ENCODE measurements at regions not wholly inside any gene's neighbourhood (a gene's known extent, or its start where the extent isn't known, plus 50 kb on each side); places are given as distances from the start of the nearest gene placed in this dataset.
A peak's percentile ranks its signal among the peaks of the same experiment; 100 is the strongest.

GRCh38 chr12:63326260-63326659 lies 175.3 kb upstream of the AVPR1A start:
- Histone ChIP-seq H3K36me3 (ENCODE audit: control insufficient read depth, insufficient read depth, low read length) (no peaks in the 10 kb centered on the region), H3K4me3 (ENCODE audit: low read depth, low read length) (no peak overlapping the region), H3K27me3 (ENCODE audit: control insufficient read depth, insufficient read depth, low read length) (no peaks in the 10 kb centered on the region)
- TF ChIP-seq CTCF (IDR thresholded peaks at IDR 0.05; ENCODE audit: insufficient read depth, low read length, severe bottlenecking) = no peak
- no peak for FAIRE-seq
- no peak for DNase-seq (ENCODE audit: low read depth)

- DNase-seq (ENCODE audit: low read depth) = no peak
- H3K27me3 ChIP-seq (ENCODE audit: control insufficient read depth, insufficient read depth, low read length) = no peaks in the 10 kb centered on the region
- no peak for TF ChIP-seq CTCF (IDR thresholded peaks at IDR 0.05; ENCODE audit: insufficient read depth, low read length, severe bottlenecking)
- FAIRE-seq = no peak
- H3K36me3 ChIP-seq (ENCODE audit: control insufficient read depth, insufficient read depth, low read length) = no peaks in the 10 kb centered on the region
- H3K4me3 ChIP-seq (ENCODE audit: low read depth, low read length) = no peak overlapping the region
Measured at GRCh38 chr12:63325757-63326156, 174.8 kb upstream of the AVPR1A start.

GRCh38 chr12:63323942-63324341 lies 172.9 kb upstream of the AVPR1A start:
- H3K4me3 ChIP-seq (ENCODE audit: low read depth, low read length) = no peak overlapping the region
- DNase-seq (ENCODE audit: low read depth) (no peak), FAIRE-seq (no peak)
- TF ChIP-seq CTCF (IDR thresholded peaks at IDR 0.05; ENCODE audit: insufficient read depth, low read length, severe bottlenecking) = no peak
- no peaks in the 10 kb centered on the region for H3K27me3 ChIP-seq (ENCODE audit: control insufficient read depth, insufficient read depth, low read length)
- no peaks in the 10 kb centered on the region for H3K36me3 ChIP-seq (ENCODE audit: control insufficient read depth, insufficient read depth, low read length)

GRCh38 chr12:63321373-63321772 lies 170.4 kb upstream of the AVPR1A start:
- no peak for DNase-seq (ENCODE audit: low read depth)
- no peaks in the 10 kb centered on the region for H3K27me3 ChIP-seq (ENCODE audit: control insufficient read depth, insufficient read depth, low read length)
- TF ChIP-seq CTCF (IDR thresholded peaks at IDR 0.05; ENCODE audit: insufficient read depth, low read length, severe bottlenecking) = no peak

GRCh38 chr12:63319936-63320633 lies 169.1 kb upstream of the AVPR1A start:
- DNase-seq (ENCODE audit: low read depth) (peak; percentile 88), FAIRE-seq (peak; percentile 36)
- Histone ChIP-seq H3K4me3 (ENCODE audit: low read depth, low read length) (no peak overlapping the region), H3K27me3 (ENCODE audit: control insufficient read depth, insufficient read depth, low read length) (no peaks in the 10 kb centered on the region), H3K36me3 (ENCODE audit: control insufficient read depth, insufficient read depth, low read length) (no peaks in the 10 kb centered on the region)
- TF ChIP-seq CTCF (IDR thresholded peaks at IDR 0.05; ENCODE audit: insufficient read depth, low read length, severe bottlenecking) = no peak

More at GRCh38 chr12:63321373-63321772, 170.4 kb upstream of the AVPR1A start:
- no peak for FAIRE-seq
- H3K4me3 ChIP-seq (ENCODE audit: low read depth, low read length) = no peak overlapping the region
- H3K36me3 ChIP-seq (ENCODE audit: control insufficient read depth, insufficient read depth, low read length) = no peaks in the 10 kb centered on the region

GRCh38 chr12:63319386-63319785 lies 168.4 kb upstream of the AVPR1A start:
- FAIRE-seq = no peak
- Histone ChIP-seq H3K27me3 (ENCODE audit: control insufficient read depth, insufficient read depth, low read length) (no peaks in the 10 kb centered on the region), H3K36me3 (ENCODE audit: control insufficient read depth, insufficient read depth, low read length) (no peaks in the 10 kb centered on the region), H3K4me3 (ENCODE audit: low read depth, low read length) (no peak overlapping the region)
- TF ChIP-seq CTCF (IDR thresholded peaks at IDR 0.05; ENCODE audit: insufficient read depth, low read length, severe bottlenecking) = peak; percentile 9
- peak; percentile 88 for DNase-seq (ENCODE audit: low read depth)
